GM18867 (cell line): ENCODE measurements at regions not wholly inside any gene's neighbourhood (a gene's known extent, or its start where the extent isn't known, plus 50 kb on each side); places are given as distances from the start of the nearest gene placed in this dataset.
"Not testable (repeated sequence)": the region's sequence is repeated elsewhere in the genome, so short reads cannot be mapped to it uniquely, and the experiment has no call there.

Experiments
- ATAC-seq: cut with Tn5 transposase; IDR thresholded peaks from one replicate; pipeline ENCODE4 v1.9.1; 2021; ENCODE audit warnings: mild to moderate bottlenecking, moderate library complexity; ENCODE audit not compliant: unreplicated experiment

DNA sequence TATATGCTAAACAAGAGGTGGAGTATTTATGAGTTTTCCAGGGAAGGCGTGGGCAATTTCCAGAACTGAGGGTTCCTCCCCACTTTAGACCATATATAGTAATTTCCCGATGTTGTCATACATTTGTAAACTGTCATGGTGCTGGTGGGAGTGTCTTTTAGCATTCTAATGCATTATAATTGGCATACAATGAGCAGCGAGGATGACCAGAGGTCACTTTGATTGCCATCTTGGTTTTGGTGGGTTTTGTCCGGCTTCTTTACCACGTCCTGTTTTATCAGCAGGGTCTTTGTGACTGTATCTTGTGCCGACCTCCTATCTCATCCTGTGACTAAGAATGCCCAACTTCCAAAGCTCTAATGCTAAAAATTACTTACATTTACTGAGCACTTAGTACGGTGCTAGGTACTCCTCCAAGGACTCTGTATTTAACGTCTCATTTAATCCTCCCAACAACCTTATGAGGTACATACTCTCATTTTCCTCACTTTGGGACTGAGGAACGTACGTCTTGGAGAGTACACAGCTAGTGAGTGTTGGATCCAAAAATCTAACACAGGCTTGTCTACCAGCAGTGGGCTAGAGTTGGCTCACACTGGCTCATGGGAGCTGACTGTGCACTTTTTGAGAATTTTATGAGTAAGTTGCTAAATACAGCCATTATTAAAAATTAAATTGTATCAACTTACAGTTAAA lies 144.8 kb upstream of the NEBL start:
- ATAC-seq = no peak

DNA sequence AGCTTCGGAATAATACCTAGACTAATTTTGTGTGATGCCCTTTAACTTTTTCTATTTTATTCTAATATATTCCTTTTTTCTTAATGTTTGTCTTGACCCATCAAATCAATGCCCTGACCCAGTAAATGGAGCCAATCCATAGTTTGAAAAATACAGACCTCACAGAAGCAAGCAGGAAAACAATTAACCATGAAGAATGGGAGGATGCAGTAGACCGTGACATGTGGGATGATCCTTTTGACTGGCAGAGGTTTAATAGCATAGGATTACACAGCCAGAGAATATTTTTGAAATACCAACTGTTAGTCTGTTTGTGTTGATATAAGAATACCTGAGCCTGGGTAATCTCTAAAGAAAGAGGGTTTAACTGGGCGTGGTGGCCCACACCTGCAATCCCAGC lies 142.6 kb upstream of the NEBL start:
- no peak for ATAC-seq

DNA sequence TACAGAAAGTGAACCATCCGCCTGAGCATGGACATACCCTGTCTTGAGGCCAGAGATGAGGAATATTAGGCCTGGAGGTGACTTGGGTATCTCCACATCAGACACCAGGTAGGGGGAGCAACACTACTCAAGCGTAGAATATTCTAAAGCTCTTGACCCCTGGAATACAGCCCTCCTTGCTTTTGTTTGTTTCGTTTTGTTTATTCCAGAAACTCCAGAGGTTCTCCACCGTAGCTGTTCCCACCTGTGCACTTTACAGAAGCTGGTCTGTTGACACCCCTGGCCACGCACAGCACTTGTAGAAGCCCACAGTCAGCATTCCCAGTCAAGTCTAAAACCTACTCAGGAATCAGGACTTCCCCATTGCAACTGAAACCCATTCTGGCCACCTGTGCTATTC lies 139.6 kb upstream of the NEBL start:
- no peak for ATAC-seq

DNA sequence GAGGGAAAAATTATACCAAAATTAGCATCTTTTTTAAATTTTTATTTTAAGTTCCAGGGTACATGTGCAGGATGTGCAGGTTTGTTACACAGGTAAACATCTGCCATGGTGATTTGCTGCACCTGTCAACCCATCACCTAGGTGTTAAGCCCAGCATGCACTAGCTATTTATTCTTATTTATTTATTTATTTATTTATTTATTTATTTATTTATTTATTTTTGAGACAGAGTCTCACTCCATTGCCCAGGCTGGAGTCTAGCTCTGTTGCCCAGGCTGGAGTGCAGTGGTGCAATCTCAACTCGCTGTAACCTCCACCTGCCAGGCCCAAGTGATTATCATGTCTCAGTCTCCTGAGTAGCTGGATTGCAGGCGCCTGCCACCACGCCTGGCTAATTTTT lies 137.7 kb upstream of the NEBL start:
- not testable (repeated sequence) for ATAC-seq

DNA sequence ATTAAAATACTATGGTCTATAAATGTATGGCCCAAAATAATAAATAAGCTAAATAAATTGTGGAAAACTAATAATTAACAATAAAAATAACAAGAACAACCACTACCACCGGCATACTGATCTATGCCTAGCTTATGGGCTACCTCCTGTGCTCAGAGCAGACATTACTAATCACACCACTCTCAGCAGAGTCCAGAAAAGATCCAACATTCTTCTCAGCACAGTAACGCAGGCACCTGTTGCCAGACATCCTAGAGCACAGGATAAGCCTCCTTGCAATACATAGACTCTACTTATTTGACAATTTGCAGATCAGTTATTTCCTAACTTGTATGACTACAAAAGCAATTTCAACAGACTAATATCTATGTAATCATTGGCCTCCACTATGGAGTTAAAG lies 137.1 kb upstream of the NEBL start:
- no peak for ATAC-seq

DNA sequence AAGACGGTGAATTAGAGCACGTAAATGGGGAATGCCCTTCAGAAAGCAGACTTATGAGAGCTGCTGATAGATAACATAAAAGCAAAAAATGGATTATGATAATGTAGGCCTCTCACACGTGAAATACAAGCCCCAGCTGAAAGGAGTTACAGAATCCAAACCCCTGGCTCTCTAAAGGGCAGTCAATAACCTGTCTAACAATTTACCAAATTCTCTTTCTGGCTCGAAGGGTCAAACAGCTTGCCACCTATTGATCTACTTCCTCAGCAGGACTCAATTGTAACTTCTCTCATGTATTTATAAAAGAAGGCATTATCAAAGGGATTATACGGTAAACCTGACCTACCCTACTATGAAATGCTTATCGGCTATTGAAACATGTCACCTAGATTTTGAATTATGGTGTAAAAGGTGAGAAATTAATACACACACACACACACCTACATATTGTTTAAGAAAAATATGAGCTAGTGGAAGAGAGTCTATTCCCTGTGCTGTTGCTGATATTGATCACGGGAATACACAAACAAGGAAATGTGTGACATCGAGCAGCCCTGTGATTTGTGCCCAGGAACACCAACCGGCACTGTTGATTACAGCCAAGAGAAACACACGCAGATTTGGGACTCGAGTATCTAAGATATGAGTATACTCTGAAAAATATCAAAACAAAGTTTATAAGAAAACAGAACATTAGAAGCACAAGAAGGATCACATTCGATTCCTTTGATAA lies 135.6 kb upstream of the NEBL start:
- ATAC-seq = no peak

DNA sequence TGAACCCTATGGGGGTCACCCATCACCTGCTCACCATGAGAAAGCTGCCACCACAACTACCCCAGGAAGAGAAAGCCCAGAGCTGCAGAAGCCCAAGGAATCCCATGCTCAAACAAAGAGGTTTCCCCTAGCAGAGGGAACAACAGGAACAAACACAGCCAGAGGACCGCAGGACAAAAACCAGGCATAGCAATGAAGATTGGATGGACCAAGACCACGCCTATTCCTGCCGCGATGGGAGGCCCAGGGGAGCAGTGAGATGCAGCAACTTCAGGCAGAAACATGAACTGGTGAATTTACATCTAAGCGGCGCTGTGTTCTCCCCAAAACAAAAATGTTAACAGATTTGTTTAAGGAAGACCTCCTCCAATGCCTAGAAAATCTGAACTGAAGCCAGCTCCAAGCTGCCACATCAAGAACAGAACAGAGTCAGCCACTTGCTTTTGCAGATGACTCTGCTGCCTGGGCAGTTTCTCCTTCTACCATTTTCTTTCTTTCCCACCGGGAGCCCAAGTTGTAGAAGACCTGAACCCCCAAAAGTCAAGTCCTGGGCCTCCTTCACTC lies 134.2 kb upstream of the NEBL start:
- ATAC-seq = no peak

DNA sequence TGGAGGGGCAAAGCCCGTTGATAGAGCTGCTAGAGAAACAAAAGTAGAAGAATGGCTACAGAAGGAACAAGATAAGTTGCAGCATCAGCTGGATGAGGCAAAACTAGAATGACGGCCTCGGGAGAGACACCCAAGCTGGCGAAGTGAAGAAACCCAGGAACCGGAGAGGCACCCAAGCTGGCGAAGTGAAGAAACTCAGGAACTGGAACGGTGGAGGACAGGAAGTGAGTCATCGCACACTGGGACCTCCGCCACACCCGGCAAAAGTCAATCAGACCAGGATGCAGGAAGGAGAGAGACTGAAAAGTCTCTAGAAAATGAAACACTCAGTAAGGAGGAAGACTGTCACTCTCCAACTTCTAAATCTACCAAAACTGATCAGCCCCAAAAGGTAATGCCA lies 133.0 kb upstream of the NEBL start:
- ATAC-seq = no peak

DNA sequence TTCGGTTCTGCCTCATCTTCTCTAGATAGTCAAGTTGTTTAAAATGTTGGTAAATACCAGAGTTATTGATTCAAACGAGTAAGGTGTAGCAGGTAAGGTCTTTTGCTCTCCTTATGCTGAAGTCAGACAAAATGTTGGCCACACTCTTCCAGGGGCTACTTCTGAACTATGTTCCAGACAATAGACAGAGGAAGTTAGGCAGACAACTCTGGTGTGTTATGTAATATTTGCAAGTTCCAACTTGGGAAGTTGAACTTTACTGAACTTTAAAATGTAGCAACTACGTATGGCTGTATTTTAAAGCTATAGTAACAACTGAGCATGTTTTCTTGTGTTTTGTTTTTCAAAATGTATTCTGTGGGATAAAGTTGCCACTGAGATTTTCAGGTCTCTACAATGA lies 125.7 kb upstream of the NEBL start:
- no peak for ATAC-seq

DNA sequence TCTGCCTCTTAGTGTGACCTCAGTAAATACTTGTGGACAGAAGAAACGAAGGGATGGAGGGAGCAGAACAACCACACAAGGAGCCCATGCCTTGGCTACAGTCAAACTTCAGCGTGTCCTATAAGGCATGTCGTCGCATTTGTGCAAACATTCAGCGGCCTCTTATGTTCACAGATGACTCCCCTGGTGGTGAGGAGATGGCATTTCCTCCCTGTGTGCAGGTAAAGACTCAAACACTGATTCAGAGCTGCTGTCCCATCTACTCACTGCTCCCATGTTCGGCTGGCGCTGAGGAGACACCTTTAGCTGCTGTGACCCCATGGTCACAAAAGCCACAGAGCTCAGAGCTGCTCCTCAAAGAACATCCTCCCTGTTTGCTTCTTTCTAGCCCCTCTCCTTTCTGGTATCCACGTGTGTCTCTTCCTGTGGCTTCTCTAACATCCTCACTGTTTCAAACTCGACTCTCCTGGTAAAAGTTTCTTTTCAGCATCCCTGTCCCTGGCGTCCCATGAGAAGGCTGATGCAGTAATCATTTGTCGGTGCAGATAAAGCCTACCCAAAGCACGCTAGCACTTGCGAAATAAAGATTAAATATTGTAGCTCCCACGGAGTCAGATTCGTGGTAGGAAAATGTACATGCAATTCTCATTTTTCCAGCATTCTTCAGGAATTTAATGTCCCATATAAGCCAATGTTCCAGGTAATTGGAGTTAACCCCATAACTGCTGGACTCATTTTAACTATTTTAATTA lies 124.9 kb upstream of the NEBL start:
- peak; percentile 60 for ATAC-seq

DNA sequence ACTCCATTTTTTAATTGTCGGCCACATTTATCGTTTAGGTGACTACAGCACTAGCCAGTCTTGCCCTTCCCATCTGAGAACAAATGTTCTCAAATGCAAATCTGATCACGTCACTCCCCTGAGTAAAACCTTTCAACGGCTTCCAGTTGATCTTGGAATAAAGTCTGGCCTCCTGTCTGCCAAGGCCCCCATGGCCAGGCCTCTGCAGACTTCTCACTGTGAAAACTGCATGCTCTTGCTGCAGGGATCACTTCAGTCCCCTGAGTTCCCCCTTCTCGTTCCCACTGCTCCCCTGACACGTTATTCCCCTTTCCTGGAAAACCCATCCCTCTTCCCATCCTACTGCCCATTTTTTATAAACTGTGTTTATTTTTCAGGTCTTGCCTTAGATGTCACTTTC lies 124.1 kb upstream of the NEBL start:
- no peak for ATAC-seq

DNA sequence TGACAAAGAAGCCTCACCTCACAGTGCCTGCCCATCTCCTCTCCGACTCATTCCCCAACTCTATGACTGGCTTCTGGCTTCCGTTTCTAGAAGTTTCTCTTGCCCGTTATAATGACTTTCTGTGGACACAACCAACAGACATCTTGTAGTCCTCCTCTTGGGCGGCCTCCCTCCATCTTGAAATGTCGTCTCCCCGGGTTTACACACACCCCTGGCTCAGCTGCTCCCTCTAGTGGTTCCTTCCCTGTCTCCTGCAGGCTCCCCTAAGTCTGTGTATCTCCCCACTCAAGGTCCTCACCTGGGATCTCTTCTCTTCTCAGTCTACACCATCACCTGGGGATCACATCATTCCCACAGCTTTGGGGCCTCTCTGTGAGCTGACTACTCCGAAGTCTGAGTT lies 123.4 kb upstream of the NEBL start:
- peak; percentile 87 for ATAC-seq

DNA sequence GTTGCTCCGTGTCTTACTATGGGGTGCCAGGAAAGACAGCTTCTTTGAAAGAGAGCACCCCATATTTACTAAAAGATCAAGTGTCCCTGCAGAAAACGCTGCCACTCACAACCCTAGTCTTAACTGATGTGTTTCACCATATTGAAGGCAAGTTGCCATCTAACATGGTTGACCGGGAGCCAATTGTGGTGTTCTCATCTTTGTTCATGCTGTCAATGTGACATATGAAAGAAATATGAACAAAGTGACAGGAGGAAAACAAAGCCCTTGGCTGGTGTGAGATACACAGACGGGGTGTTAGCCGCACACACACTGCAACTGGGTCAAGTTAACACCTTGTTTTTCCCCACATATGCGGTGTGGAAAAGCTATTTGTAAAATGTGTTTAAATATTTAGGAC lies 122.3 kb upstream of the NEBL start:
- no peak for ATAC-seq

DNA sequence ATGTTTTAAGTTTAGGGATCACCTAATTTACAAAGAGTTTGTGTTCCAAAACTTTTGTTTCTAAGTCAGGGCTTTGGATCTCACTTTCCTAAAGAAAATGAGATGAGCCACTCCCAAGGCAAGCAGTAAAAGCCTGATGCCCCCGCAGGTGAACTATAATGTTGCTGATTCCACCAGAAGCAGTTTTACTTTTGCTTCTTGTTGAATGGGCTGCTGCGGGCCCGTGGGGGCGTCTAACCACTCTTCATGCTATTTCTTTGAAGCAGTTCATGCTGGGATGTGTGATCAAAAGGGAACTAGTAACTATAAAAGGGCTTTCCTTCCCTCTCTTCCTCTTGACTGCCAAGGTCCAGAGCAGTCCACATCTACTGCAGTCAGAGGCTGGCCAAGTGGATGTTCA lies 118.7 kb upstream of the NEBL start:
- peak; percentile 63 for ATAC-seq

DNA sequence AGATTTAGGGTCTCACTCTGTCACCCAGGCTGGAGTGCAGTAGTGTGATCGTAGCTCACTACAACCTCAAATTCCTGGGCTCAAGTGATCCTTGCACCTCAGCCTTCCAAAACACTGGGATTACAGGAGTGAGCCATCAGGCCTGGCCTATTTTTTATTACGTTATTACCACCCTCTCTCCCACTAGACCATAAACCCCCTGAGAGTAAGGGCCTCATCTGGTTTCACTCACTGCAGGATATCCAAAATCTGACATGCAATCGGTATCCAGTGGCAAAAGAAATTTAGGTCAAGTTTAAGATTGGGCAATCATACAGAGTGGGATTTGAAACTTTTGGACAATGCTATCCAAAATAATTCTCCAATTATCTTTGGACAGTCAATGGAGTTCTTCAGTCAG lies 117.0 kb upstream of the NEBL start:
- no peak for ATAC-seq

DNA sequence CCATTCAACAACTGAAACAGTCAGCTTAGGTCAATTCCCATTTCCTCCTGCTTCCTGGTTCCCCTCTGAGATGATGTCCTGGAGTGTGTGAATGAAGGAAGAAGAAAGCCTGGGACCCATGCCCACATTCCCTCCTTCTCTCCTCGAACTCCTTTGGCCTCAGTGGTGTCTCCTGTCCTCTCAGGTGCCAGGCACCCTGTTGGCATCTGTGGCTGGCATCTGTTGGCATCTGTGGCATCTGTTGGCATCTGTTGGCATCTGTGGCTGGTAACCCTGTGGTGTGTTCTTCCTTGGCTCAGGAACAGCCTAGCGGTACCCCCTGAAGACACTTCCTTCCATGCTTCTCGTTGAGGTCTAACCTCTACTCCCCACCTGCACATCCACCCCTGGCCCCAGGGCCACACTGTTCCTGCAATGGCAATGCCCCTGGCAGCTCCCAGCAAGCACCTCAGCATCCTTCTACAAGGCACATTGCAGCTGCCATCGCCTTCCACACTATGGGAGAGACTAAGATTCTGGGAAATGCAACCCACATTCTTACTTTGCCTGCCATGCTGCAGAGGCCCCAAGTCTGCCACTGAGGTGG lies 114.4 kb upstream of the NEBL start:
- no peak for ATAC-seq

DNA sequence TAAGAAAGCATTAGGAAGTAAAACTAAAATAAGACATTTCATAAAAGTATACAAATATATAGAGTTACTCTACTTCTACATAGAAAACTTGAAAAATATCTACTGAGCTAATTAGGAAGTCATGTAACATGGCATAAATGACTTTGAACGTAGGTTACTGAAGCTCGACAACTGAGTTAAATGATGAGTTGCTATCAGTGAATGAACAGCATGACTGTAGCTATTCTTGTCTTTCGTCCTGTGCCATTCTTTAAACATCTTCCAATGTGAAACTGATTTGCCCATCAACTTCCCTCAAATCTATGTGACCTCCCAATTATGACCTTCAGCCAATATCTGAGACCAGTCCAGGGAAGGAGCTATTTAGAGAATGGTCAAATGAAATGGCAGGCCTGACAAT lies 113.5 kb upstream of the NEBL start:
- ATAC-seq = no peak

DNA sequence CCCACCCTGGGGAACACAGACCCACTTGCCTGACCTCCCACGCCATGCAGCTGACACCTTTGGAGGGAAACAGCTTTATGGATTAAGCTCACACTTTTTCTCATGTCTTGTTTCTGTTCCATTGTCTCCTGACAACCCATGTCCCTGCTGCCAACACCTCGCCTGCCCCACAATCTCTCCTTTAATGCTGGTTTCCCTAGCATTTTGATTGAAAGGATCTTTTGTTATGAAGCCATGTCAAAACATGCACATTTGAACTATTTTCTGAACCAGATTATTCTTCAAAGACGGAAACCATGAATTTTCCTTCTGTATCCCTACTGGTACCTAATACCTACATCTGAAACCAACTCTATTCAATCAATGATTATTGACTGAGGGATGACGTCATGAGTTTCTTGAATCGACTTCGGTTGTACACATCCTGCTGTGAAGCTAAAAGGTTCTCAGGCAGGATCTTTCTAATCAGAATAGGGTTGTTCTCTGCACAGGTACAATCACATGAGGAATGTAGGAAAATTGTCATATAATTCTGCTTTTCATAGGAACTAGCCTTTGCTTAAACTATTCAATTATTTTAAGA lies 106.2 kb upstream of the NEBL start:
- no peak for ATAC-seq

DNA sequence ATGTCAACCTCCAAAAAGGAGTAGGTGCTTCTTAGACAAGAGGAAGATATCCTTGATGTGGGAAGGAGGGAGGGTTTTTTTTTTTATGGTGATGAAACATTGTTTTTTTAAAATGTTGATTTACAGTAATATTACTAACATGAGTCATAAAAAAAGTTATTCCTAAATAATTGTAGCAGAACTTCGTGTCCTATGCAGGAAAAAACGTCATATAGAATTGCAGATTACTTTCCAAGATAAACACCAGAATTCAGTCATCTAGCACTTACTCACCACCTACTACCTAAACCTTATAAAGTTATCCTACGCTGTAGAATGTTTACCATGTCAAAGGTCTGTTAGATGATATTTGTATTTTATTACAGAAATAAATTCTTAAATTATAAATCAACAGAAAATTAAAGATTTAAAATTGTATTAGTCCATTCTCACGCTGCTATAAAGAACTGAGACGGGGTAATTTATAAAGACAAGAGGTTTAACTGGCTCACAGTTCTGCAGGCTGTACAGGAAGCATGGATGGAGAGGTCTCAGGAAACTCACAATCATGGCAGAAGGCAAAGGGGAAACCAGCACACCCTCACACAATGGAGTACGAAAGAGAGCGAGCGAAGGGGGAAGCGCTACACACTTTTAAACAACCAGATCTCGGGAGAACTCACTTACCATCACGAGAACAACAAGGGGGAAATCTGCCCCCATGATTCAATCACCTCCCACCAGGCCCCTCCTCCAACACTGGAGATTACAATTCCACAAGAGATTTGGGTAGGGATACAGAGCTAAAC lies 105.2 kb upstream of the NEBL start:
- no peak for ATAC-seq

DNA sequence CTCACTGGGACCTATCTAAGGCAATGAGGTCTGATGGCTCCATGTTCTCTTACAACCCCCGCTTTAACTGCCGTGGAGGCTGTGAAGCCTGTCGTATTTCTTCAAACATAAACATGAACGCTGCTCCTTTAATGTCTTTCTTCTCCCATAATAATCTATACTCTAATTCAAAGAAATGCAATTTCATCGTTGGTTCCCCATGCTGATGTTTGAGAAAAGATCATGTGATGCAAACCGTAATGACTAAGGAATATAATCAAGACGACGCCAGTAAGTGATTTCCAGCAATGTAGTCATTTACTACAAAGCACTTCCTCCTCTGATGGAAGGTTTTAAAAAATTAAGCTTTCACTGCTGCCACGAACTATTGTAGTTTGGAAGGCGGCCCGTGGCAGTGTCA lies 102.6 kb upstream of the NEBL start:
- no peak for ATAC-seq
